DMS 273 treated with DMSO at 0.1 percent for 48 hours (cell line): ENCODE measurements at regions not wholly inside any gene's neighbourhood (a gene's known extent, or its start where the extent isn't known, plus 50 kb on each side); places are given as distances from the start of the nearest gene placed in this dataset.

Experiments used
- DNase-seq: peaks from one replicate; lab custom pipeline; 2025; lab: John Stamatoyannopoulos, UW

GRCh38 chr16:74094962-74095361, 201.7 kb upstream of the PSMD7 start:
- no peak for DNase-seq

GRCh38 chr16:74094514-74094913, 202.1 kb upstream of the PSMD7 start:
- no peak for DNase-seq

- DNase-seq: no peak
These were observed 204.3 kb upstream of the PSMD7 start for GRCh38 chr16:74092336-74092735.

- no peak for DNase-seq
These were observed 205.7 kb upstream of the PSMD7 start for GRCh38 chr16:74090871-74091270.

- no peak for DNase-seq
These were observed 213.1 kb upstream of the PSMD7 start for GRCh38 chr16:74083541-74083940.

GRCh38 chr16:74080311-74080710, 216.3 kb upstream of the PSMD7 start:
- no peak for DNase-seq

- no peak for DNase-seq
These were observed 217.4 kb upstream of the PSMD7 start for GRCh38 chr16:74079232-74079586.

GRCh38 chr16:74078511-74079231, 217.9 kb upstream of the PSMD7 start:
- no peak for DNase-seq

GRCh38 chr16:74076568-74076967, 220.0 kb upstream of the PSMD7 start:
- DNase-seq: no peak

GRCh38 chr16:74075393-74075792, 221.2 kb upstream of the PSMD7 start:
- DNase-seq: no peak

GRCh38 chr16:74073456-74073855, 223.2 kb upstream of the PSMD7 start:
- no peak for DNase-seq

- no peak for DNase-seq
These were observed 224.5 kb upstream of the PSMD7 start for GRCh38 chr16:74071996-74072535.

GRCh38 chr16:74070237-74070636, 226.4 kb upstream of the PSMD7 start:
- no peak for DNase-seq

GRCh38 chr16:74064120-74064735, 232.4 kb upstream of the PSMD7 start:
- no peak for DNase-seq

- no peak for DNase-seq
These were observed 242.8 kb upstream of the PSMD7 start for GRCh38 chr16:74053826-74054225.

GRCh38 chr16:74053312-74053711, 243.3 kb upstream of the PSMD7 start:
- no peak for DNase-seq

GRCh38 chr16:74052016-74052415, 244.6 kb upstream of the PSMD7 start:
- DNase-seq: no peak

GRCh38 chr16:74049027-74049426, 247.6 kb upstream of the PSMD7 start:
- DNase-seq: no peak

- DNase-seq: no peak
These were observed 250.1 kb upstream of the PSMD7 start for GRCh38 chr16:74046524-74046923.

GRCh38 chr16:74045513-74045912, 251.1 kb upstream of the PSMD7 start:
- no peak for DNase-seq

GRCh38 chr16:74035816-74036215, 260.8 kb upstream of the PSMD7 start:
- DNase-seq: no peak

GRCh38 chr16:74034862-74035261, 261.8 kb upstream of the PSMD7 start:
- DNase-seq: no peak

GRCh38 chr16:74034200-74034599, 262.4 kb upstream of the PSMD7 start:
- DNase-seq: no peak
